GOT3 (cell line): ENCODE measurements at regions not wholly inside any gene's neighbourhood (a gene's known extent, or its start where the extent isn't known, plus 50 kb on each side); places are given as distances from the start of the nearest gene placed in this dataset.

Source experiments
- DNase-seq: peaks from one replicate; lab custom pipeline; 2025; ENCODE audit warnings: mixed read lengths; lab: John Stamatoyannopoulos, UW

GRCh38 chr9:115367321-115367720, 249.4 kb upstream of the TNC start:
- no peak for DNase-seq

- DNase-seq, result no peak
Observed at GRCh38 chr9:115367780-115368525, 250.0 kb upstream of the TNC start.

GRCh38 chr9:115369322-115369957, 251.5 kb upstream of the TNC start:
- no peak for DNase-seq

- DNase-seq, result no peak
Observed at GRCh38 chr9:115373000-115373709, 255.2 kb upstream of the TNC start.

- DNase-seq, result no peak
Observed at GRCh38 chr9:115373710-115374045, 255.7 kb upstream of the TNC start.

- no peak for DNase-seq
Observed at GRCh38 chr9:115374724-115375268, 256.8 kb upstream of the TNC start.

- no peak for DNase-seq
Observed at GRCh38 chr9:115378241-115378640, 260.3 kb upstream of the TNC start.

GRCh38 chr9:115378758-115379157, 260.8 kb upstream of the TNC start:
- DNase-seq, result no peak

- DNase-seq, result no peak
Observed at GRCh38 chr9:115379719-115380118, 261.8 kb upstream of the TNC start.

GRCh38 chr9:115382865-115383264, 264.9 kb upstream of the TNC start:
- no peak for DNase-seq

- DNase-seq, result no peak
Observed at GRCh38 chr9:115385383-115386122, 267.6 kb upstream of the TNC start.

GRCh38 chr9:115386963-115387770, 269.2 kb upstream of the TNC start:
- no peak for DNase-seq

- DNase-seq, result no peak
Observed at GRCh38 chr9:115391168-115391825, 273.3 kb upstream of the TNC start.

GRCh38 chr9:115393976-115394775, 276.2 kb upstream of the TNC start:
- DNase-seq, result no peak

GRCh38 chr9:115395511-115396021, 277.6 kb upstream of the TNC start:
- DNase-seq, result no peak

- DNase-seq, result no peak
Observed at GRCh38 chr9:115396071-115396529, 278.1 kb upstream of the TNC start.

GRCh38 chr9:115397591-115398312, 279.8 kb upstream of the TNC start:
- DNase-seq, result no peak

- no peak for DNase-seq
Observed at GRCh38 chr9:115398313-115398650, 280.3 kb upstream of the TNC start.

GRCh38 chr9:115398996-115399395, 281.0 kb upstream of the TNC start:
- no peak for DNase-seq
